Effector memory CD4-positive, alpha-beta T cell (primary cell): ENCODE measurements at regions not wholly inside any gene's neighbourhood (a gene's known extent, or its start where the extent isn't known, plus 50 kb on each side); places are given as distances from the start of the nearest gene placed in this dataset.
"Not testable (repeated sequence)": the region's sequence is repeated elsewhere in the genome, so short reads cannot be mapped to it uniquely, and the experiment has no call there.

ENCODE experiments used
- DNase-seq, 3 donors: peaks; one replicate each; pipeline ENCODE4 v3.0.0-alpha.2; 2020
- H3K27ac ChIP-seq: 2 replicates; pipeline ENCODE4 v1.7.0; 2013; ENCODE audit warnings: mild to moderate bottlenecking, low read length, moderate library complexity; ENCODE audit not compliant: insufficient read depth, poor library complexity, severe bottlenecking
- H3K27me3 ChIP-seq: replicated peaks from 2 replicates; pipeline ENCODE4 v1.7.0; 2013; ENCODE audit warnings: mild to moderate bottlenecking, low read length; ENCODE audit not compliant: insufficient read depth, control insufficient read depth, poor library complexity, severe bottlenecking
- H3K36me3 ChIP-seq: 2 replicates; pipeline ENCODE4 v1.7.0; 2013; ENCODE audit warnings: mild to moderate bottlenecking, low read length, moderate library complexity; ENCODE audit not compliant: control insufficient read depth, insufficient read depth
- H3K4me1 ChIP-seq: 2 replicates; pipeline ENCODE4 v1.7.0; 2013; ENCODE audit warnings: low read length, mild to moderate bottlenecking; ENCODE audit not compliant: control insufficient read depth, insufficient read depth, poor library complexity, severe bottlenecking
- H3K4me3 ChIP-seq: 2 replicates; pipeline ENCODE4 v1.7.0; 2013; ENCODE audit warnings: low read length, low read depth, mild to moderate bottlenecking; ENCODE audit not compliant: insufficient read depth, poor library complexity, severe bottlenecking
- H3K9me3 ChIP-seq: 2 replicates; pipeline ENCODE4 v1.7.0; 2013; ENCODE audit warnings: mild to moderate bottlenecking, low read length, moderate library complexity; ENCODE audit not compliant: control insufficient read depth

- DNase-seq = no peak
- no peaks in the 10 kb centered on the region for H3K4me1 ChIP-seq
Measured at GRCh38 chr2:83901317-83901716, 557.8 kb downstream of the SUCLG1 start.

GRCh38 chr2:83900862-83901261 is 558.2 kb downstream of the SUCLG1 start:
- no peak for DNase-seq
- no peak overlapping the region for H3K27ac ChIP-seq
- H3K4me1 ChIP-seq = no peaks in the 10 kb centered on the region
- H3K9me3 ChIP-seq = no peaks in the 10 kb centered on the region
- H3K4me3 ChIP-seq = no peak overlapping the region
- no peaks in the 10 kb centered on the region for H3K36me3 ChIP-seq
- no peaks in the 10 kb centered on the region for H3K27me3 ChIP-seq

More at GRCh38 chr2:83901317-83901716, 557.8 kb downstream of the SUCLG1 start:
- no peaks in the 10 kb centered on the region for H3K27me3 ChIP-seq
- no peaks in the 10 kb centered on the region for H3K9me3 ChIP-seq
- no peak overlapping the region for H3K4me3 ChIP-seq
- H3K36me3 ChIP-seq = no peaks in the 10 kb centered on the region
- no peak overlapping the region for H3K27ac ChIP-seq

GRCh38 chr2:83899271-83899670 is 559.8 kb downstream of the SUCLG1 start:
- Histone ChIP-seq H3K4me3 (no peak overlapping the region), H3K27me3 (no peaks in the 10 kb centered on the region)
- DNase-seq = no peak

GRCh38 chr2:83894976-83895375 is 564.1 kb downstream of the SUCLG1 start:
- no peak overlapping the region for H3K27ac ChIP-seq
- no peak overlapping the region for H3K4me3 ChIP-seq
- no peak for DNase-seq
- no peaks in the 10 kb centered on the region for H3K36me3 ChIP-seq
- H3K9me3 ChIP-seq = no peaks in the 10 kb centered on the region
- no peaks in the 10 kb centered on the region for H3K4me1 ChIP-seq
- no peaks in the 10 kb centered on the region for H3K27me3 ChIP-seq

More at GRCh38 chr2:83899271-83899670, 559.8 kb downstream of the SUCLG1 start:
- H3K27ac ChIP-seq = no peak overlapping the region
- H3K4me1 ChIP-seq = no peaks in the 10 kb centered on the region
- no peaks in the 10 kb centered on the region for H3K9me3 ChIP-seq
- H3K36me3 ChIP-seq = no peaks in the 10 kb centered on the region

- Histone ChIP-seq H3K4me3 (no peak overlapping the region), H3K36me3 (no peaks in the 10 kb centered on the region), H3K27ac (no peak overlapping the region), H3K4me1 (no peaks in the 10 kb centered on the region), H3K9me3 (no peaks in the 10 kb centered on the region), H3K27me3 (no peaks in the 10 kb centered on the region)
- no peak for DNase-seq
Measured at GRCh38 chr2:83887757-83888156, 571.3 kb downstream of the SUCLG1 start.

- Histone ChIP-seq H3K27ac (no peak overlapping the region), H3K36me3 (no peaks in the 10 kb centered on the region), H3K27me3 (no peaks in the 10 kb centered on the region), H3K9me3 (no peaks in the 10 kb centered on the region), H3K4me3 (no peak overlapping the region), H3K4me1 (no peaks in the 10 kb centered on the region)
- DNase-seq = no peak
Measured at GRCh38 chr2:83879127-83879526, 580.0 kb downstream of the SUCLG1 start.

- DNase-seq, H3K36me3 ChIP-seq, H3K4me1 ChIP-seq, H3K27me3 ChIP-seq, H3K9me3 ChIP-seq, H3K4me3 ChIP-seq, H3K27ac ChIP-seq: not testable (repeated sequence)
Measured at GRCh38 chr2:83877261-83877660, 581.8 kb downstream of the SUCLG1 start.

- H3K36me3 ChIP-seq = no peaks in the 10 kb centered on the region
- H3K27me3 ChIP-seq = no peaks in the 10 kb centered on the region
- H3K4me1 ChIP-seq = no peaks in the 10 kb centered on the region
- no peak overlapping the region for H3K4me3 ChIP-seq
- no peak overlapping the region for H3K27ac ChIP-seq
- DNase-seq = no peak
- no peaks in the 10 kb centered on the region for H3K9me3 ChIP-seq
Measured at GRCh38 chr2:83874712-83875430, 584.2 kb downstream of the SUCLG1 start.

GRCh38 chr2:83874066-83874465 is 585.0 kb downstream of the SUCLG1 start:
- Histone ChIP-seq H3K4me1 (no peaks in the 10 kb centered on the region), H3K9me3 (no peaks in the 10 kb centered on the region), H3K4me3 (no peak overlapping the region), H3K36me3 (no peaks in the 10 kb centered on the region), H3K27ac (no peak overlapping the region), H3K27me3 (no peaks in the 10 kb centered on the region)
- no peak for DNase-seq

GRCh38 chr2:83873110-83873509 is 586.0 kb downstream of the SUCLG1 start:
- Histone ChIP-seq H3K4me3 (no peak overlapping the region), H3K36me3 (no peaks in the 10 kb centered on the region), H3K27me3 (no peaks in the 10 kb centered on the region), H3K9me3 (no peaks in the 10 kb centered on the region), H3K27ac (no peak overlapping the region), H3K4me1 (no peaks in the 10 kb centered on the region)
- DNase-seq = no peak
